HG03520 (cell line): ENCODE measurements at regions not wholly inside any gene's neighbourhood (a gene's known extent, or its start where the extent isn't known, plus 50 kb on each side); places are given as distances from the start of the nearest gene placed in this dataset.
"Not testable (repeated sequence)": the region's sequence is repeated elsewhere in the genome, so short reads cannot be mapped to it uniquely, and the experiment has no call there.

ENCODE experiments used
- ATAC-seq: cut with Tn5 transposase; IDR thresholded peaks from one replicate; pipeline ENCODE4 v1.9.1; 2021; ENCODE audit warnings: mild to moderate bottlenecking, moderate library complexity; ENCODE audit not compliant: unreplicated experiment

GRCh38 chr1:227508431-227508830, 54.9 kb upstream of the ZNF678 start:
- no peak for ATAC-seq

GRCh38 chr1:227506490-227507393, 56.6 kb upstream of the ZNF678 start:
- ATAC-seq, result not testable (repeated sequence)

- ATAC-seq, result not testable (repeated sequence)
These were observed 67.3 kb upstream of the ZNF678 start for GRCh38 chr1:227496045-227496444.

- ATAC-seq, result not testable (repeated sequence)
These were observed 69.3 kb upstream of the ZNF678 start for GRCh38 chr1:227493863-227494551.

GRCh38 chr1:227490478-227490877, 72.9 kb upstream of the ZNF678 start:
- no peak for ATAC-seq

GRCh38 chr1:227490001-227490400, 73.4 kb upstream of the ZNF678 start:
- no peak for ATAC-seq

GRCh38 chr1:227489572-227489971, 73.8 kb upstream of the ZNF678 start:
- ATAC-seq, result no peak

GRCh38 chr1:227487606-227488005, 75.8 kb upstream of the ZNF678 start:
- ATAC-seq, result no peak

- ATAC-seq, result no peak
These were observed 76.8 kb upstream of the ZNF678 start for GRCh38 chr1:227486559-227486958.

- no peak for ATAC-seq
These were observed 81.4 kb upstream of the ZNF678 start for GRCh38 chr1:227482023-227482299.

GRCh38 chr1:227474072-227474471, 89.3 kb upstream of the ZNF678 start:
- not testable (repeated sequence) for ATAC-seq

- ATAC-seq, result no peak
These were observed 90.6 kb upstream of the ZNF678 start for GRCh38 chr1:227472772-227473171.

GRCh38 chr1:227470688-227471087, 92.7 kb upstream of the ZNF678 start:
- ATAC-seq, result no peak

- ATAC-seq, result no peak
These were observed 93.6 kb upstream of the ZNF678 start for GRCh38 chr1:227469708-227470107.

GRCh38 chr1:227466039-227466645, 97.2 kb upstream of the ZNF678 start:
- no peak for ATAC-seq

GRCh38 chr1:227465256-227465655, 98.1 kb upstream of the ZNF678 start:
- ATAC-seq, result no peak

- ATAC-seq, result no peak
These were observed 103.4 kb upstream of the ZNF678 start for GRCh38 chr1:227459977-227460376.

GRCh38 chr1:227459326-227459841, 104.0 kb upstream of the ZNF678 start:
- no peak for ATAC-seq

- no peak for ATAC-seq
These were observed 108.7 kb upstream of the ZNF678 start for GRCh38 chr1:227454686-227455085.

- ATAC-seq, result no peak
These were observed 109.6 kb upstream of the ZNF678 start for GRCh38 chr1:227453631-227454355.

GRCh38 chr1:227451954-227452353, 111.4 kb upstream of the ZNF678 start:
- ATAC-seq, result no peak
